ENCODE measurements at regions not wholly inside any gene's neighbourhood (a gene's known extent, or its start where the extent isn't known, plus 50 kb on each side); places are given as distances from the start of the nearest gene placed in this dataset.

- Histone ChIP-seq H3K36me3 (ENCODE audit: control insufficient read depth, insufficient read depth, low read length) (no peaks in the 10 kb centered on the region), H3K4me3 (replicated peaks; ENCODE audit: low read depth, low read length) (no peak overlapping the region), H3K27me3 (replicated peaks; ENCODE audit: control insufficient read depth, insufficient read depth, low read length) (no peaks in the 10 kb centered on the region)
- TF ChIP-seq CTCF (IDR thresholded peaks at IDR 0.05; ENCODE audit: insufficient read depth, low read length, poor library complexity, severe bottlenecking): no peak
- DNase-seq (ENCODE audit: extremely low read depth, insufficient read length): no peak
Observed at GRCh38 chr5:98581112-98581997, 192.1 kb upstream of the RGMB start.

GRCh38 chr5:98583586-98583985, 189.9 kb upstream of the RGMB start:
- no peak overlapping the region for H3K4me3 ChIP-seq (replicated peaks; ENCODE audit: low read depth, low read length)
- no peak for DNase-seq (ENCODE audit: extremely low read depth, insufficient read length)
- no peaks in the 10 kb centered on the region for H3K27me3 ChIP-seq (replicated peaks; ENCODE audit: control insufficient read depth, insufficient read depth, low read length)
- H3K36me3 ChIP-seq (ENCODE audit: control insufficient read depth, insufficient read depth, low read length): no peaks in the 10 kb centered on the region
- TF ChIP-seq CTCF (IDR thresholded peaks at IDR 0.05; ENCODE audit: insufficient read depth, low read length, poor library complexity, severe bottlenecking): no peak

- no peak overlapping the region for H3K4me3 ChIP-seq (replicated peaks; ENCODE audit: low read depth, low read length)
- TF ChIP-seq CTCF (IDR thresholded peaks at IDR 0.05; ENCODE audit: insufficient read depth, low read length, poor library complexity, severe bottlenecking): no peak
- H3K36me3 ChIP-seq (ENCODE audit: control insufficient read depth, insufficient read depth, low read length): no peaks in the 10 kb centered on the region
- no peaks in the 10 kb centered on the region for H3K27me3 ChIP-seq (replicated peaks; ENCODE audit: control insufficient read depth, insufficient read depth, low read length)
- no peak for DNase-seq (ENCODE audit: extremely low read depth, insufficient read length)
Observed at GRCh38 chr5:98585661-98586310, 187.7 kb upstream of the RGMB start.

GRCh38 chr5:98586581-98586980, 186.9 kb upstream of the RGMB start:
- no peak for TF ChIP-seq CTCF (IDR thresholded peaks at IDR 0.05; ENCODE audit: insufficient read depth, low read length, poor library complexity, severe bottlenecking)
- Histone ChIP-seq H3K4me3 (replicated peaks; ENCODE audit: low read depth, low read length) (no peak overlapping the region), H3K36me3 (ENCODE audit: control insufficient read depth, insufficient read depth, low read length) (no peaks in the 10 kb centered on the region), H3K27me3 (replicated peaks; ENCODE audit: control insufficient read depth, insufficient read depth, low read length) (no peaks in the 10 kb centered on the region)
- DNase-seq (ENCODE audit: extremely low read depth, insufficient read length): no peak

- no peak for TF ChIP-seq CTCF (IDR thresholded peaks at IDR 0.05; ENCODE audit: insufficient read depth, low read length, poor library complexity, severe bottlenecking)
- DNase-seq (ENCODE audit: extremely low read depth, insufficient read length): no peak
- Histone ChIP-seq H3K4me3 (replicated peaks; ENCODE audit: low read depth, low read length) (no peak overlapping the region), H3K27me3 (replicated peaks; ENCODE audit: control insufficient read depth, insufficient read depth, low read length) (no peaks in the 10 kb centered on the region), H3K36me3 (ENCODE audit: control insufficient read depth, insufficient read depth, low read length) (no peaks in the 10 kb centered on the region)
Observed at GRCh38 chr5:98587166-98587565, 186.3 kb upstream of the RGMB start.
